Stomach smooth muscle (tissue), 2 donors: ENCODE measurements at regions not wholly inside any gene's neighbourhood (a gene's known extent, or its start where the extent isn't known, plus 50 kb on each side); places are given as distances from the start of the nearest gene placed in this dataset.
"Not testable (repeated sequence)": the region's sequence is repeated elsewhere in the genome, so short reads cannot be mapped to it uniquely, and the experiment has no call there.

ENCODE experiments used
- H3K27ac ChIP-seq: one replicate; pipeline ENCODE4 v1.7.0; 2013; ENCODE audit warnings: mild to moderate bottlenecking, low read length, inconsistent platforms
- H3K27me3 ChIP-seq, 2 donors: one replicate each; pipeline ENCODE4 v1.7.0; 2013; ENCODE audit warnings: low read length in 2 of 2; ENCODE audit not compliant: insufficient read depth in 2 of 2, control insufficient read depth in 1 of 2
- H3K36me3 ChIP-seq, 2 donors: one replicate each; pipeline ENCODE4 v1.7.0; 2013; ENCODE audit warnings: low read length in 2 of 2; ENCODE audit not compliant: control insufficient read depth in 2 of 2, insufficient read depth in 2 of 2
- H3K4me1 ChIP-seq: one replicate; pipeline ENCODE4 v1.7.0; 2013; ENCODE audit warnings: low read length; ENCODE audit not compliant: control insufficient read depth, insufficient read depth
- H3K4me3 ChIP-seq, 2 donors: one replicate each; pipeline ENCODE4 v1.7.0; 2013; ENCODE audit warnings: low read length in 2 of 2
- H3K9ac ChIP-seq, 2 donors: one replicate each; pipeline ENCODE4 v1.7.0; 2013; ENCODE audit warnings: low read length in 2 of 2, mild to moderate bottlenecking in 1 of 2
- H3K9me3 ChIP-seq, 2 donors: one replicate each; pipeline ENCODE4 v1.7.0; 2013; ENCODE audit warnings: low read length in 2 of 2; ENCODE audit not compliant: control insufficient read depth in 2 of 2
- donor health status: healthy.
- donor health status: Pancreatic carcinoma.

- Histone ChIP-seq H3K9ac (no peak overlapping the region), H3K27me3 (peaks cover 0 to 4% of the 10 kb centered on the region in 2 donors), H3K36me3 (no peaks in the 10 kb centered on the region), H3K4me1 (no peaks in the 10 kb centered on the region), H3K27ac (no peak overlapping the region), H3K9me3 (no peaks in the 10 kb centered on the region), H3K4me3 (no peak overlapping the region)
These were observed 183.8 kb downstream of the OR2B2 start for GRCh38 chr6:27728442-27728841.

GRCh38 chr6:27726619-27727023, 185.6 kb downstream of the OR2B2 start:
- no peaks in the 10 kb centered on the region for H3K4me1 ChIP-seq
- H3K27ac ChIP-seq: no peak overlapping the region
- no peak overlapping the region for H3K4me3 ChIP-seq
- H3K9ac ChIP-seq: no peak overlapping the region
- H3K27me3 ChIP-seq: peaks cover 0 to 4% of the 10 kb centered on the region in 2 donors
- H3K36me3 ChIP-seq: no peaks in the 10 kb centered on the region
- H3K9me3 ChIP-seq: peaks cover 0 to 3% of the 10 kb centered on the region in 2 donors

GRCh38 chr6:27720607-27721580, 191.3 kb downstream of the OR2B2 start:
- H3K27ac ChIP-seq: no peak overlapping the region
- H3K4me3 ChIP-seq: no peak overlapping the region
- H3K9ac ChIP-seq: no peak overlapping the region
- H3K27me3 ChIP-seq: peaks cover 3 to 11% of the 10 kb centered on the region in 2 donors
- H3K36me3 ChIP-seq: no peaks in the 10 kb centered on the region
- H3K4me1 ChIP-seq: no peaks in the 10 kb centered on the region
- peaks cover 0 to 3% of the 10 kb centered on the region in 2 donors for H3K9me3 ChIP-seq

- H3K27me3 ChIP-seq: peaks cover 3 to 11% of the 10 kb centered on the region in 2 donors
- H3K4me3 ChIP-seq, H3K4me1 ChIP-seq, H3K36me3 ChIP-seq, H3K27ac ChIP-seq, H3K9me3 ChIP-seq, H3K9ac ChIP-seq: not testable (repeated sequence)
These were observed 193.2 kb downstream of the OR2B2 start for GRCh38 chr6:27719039-27719438.

- H3K4me1 ChIP-seq: no peaks in the 10 kb centered on the region
- no peak overlapping the region for H3K4me3 ChIP-seq
- peaks cover 0 to 4% of the 10 kb centered on the region in 2 donors for H3K27me3 ChIP-seq
- H3K9me3 ChIP-seq: no peaks in the 10 kb centered on the region
- H3K36me3 ChIP-seq: no peaks in the 10 kb centered on the region
- H3K9ac ChIP-seq: no peak overlapping the region
- no peak overlapping the region for H3K27ac ChIP-seq
These were observed 205.8 kb downstream of the OR2B2 start for GRCh38 chr6:27706431-27706830.

- no peaks in the 10 kb centered on the region for H3K4me1 ChIP-seq
- H3K36me3 ChIP-seq: no peaks in the 10 kb centered on the region
- no peak overlapping the region for H3K9ac ChIP-seq
- H3K4me3 ChIP-seq: no peak overlapping the region
- H3K27ac ChIP-seq: no peak overlapping the region
- no peaks in the 10 kb centered on the region for H3K27me3 ChIP-seq
- no peaks in the 10 kb centered on the region for H3K9me3 ChIP-seq
These were observed 211.9 kb downstream of the OR2B2 start for GRCh38 chr6:27700337-27700736.

GRCh38 chr6:27694547-27694874, 217.7 kb downstream of the OR2B2 start:
- Histone ChIP-seq H3K4me3 (peak overlapping the region in 1 of 2 donors; percentile 65), H3K9ac (no peak overlapping the region), H3K36me3 (no peaks in the 10 kb centered on the region)

GRCh38 chr6:27693766-27694546, 218.2 kb downstream of the OR2B2 start:
- Histone ChIP-seq H3K27me3 (peaks cover 9 to 12% of the 10 kb centered on the region in 2 donors), H3K4me3 (peak overlapping the region; percentile 51 to 65), H3K27ac (no peak overlapping the region), H3K36me3 (no peaks in the 10 kb centered on the region), H3K9ac (no peak overlapping the region), H3K9me3 (no peaks in the 10 kb centered on the region), H3K4me1 (no peaks in the 10 kb centered on the region)

More at GRCh38 chr6:27694547-27694874, 217.7 kb downstream of the OR2B2 start:
- Histone ChIP-seq H3K9me3 (no peaks in the 10 kb centered on the region), H3K27ac (no peak overlapping the region), H3K27me3 (peaks cover 9 to 12% of the 10 kb centered on the region in 2 donors), H3K4me1 (no peaks in the 10 kb centered on the region)

GRCh38 chr6:27692133-27692532, 219.2 kb upstream of the ZNF184 start:
- not testable (repeated sequence) for H3K36me3 ChIP-seq, H3K9ac ChIP-seq, H3K27ac ChIP-seq, H3K4me1 ChIP-seq, H3K4me3 ChIP-seq, H3K9me3 ChIP-seq
- H3K27me3 ChIP-seq: peaks cover 9 to 12% of the 10 kb centered on the region in 2 donors

GRCh38 chr6:27688014-27688586, 215.2 kb upstream of the ZNF184 start:
- Histone ChIP-seq H3K9ac (peak overlapping the region; percentile 41 to 42), H3K9me3 (no peaks in the 10 kb centered on the region)

More at GRCh38 chr6:27688014-27688586, 215.2 kb upstream of the ZNF184 start:
- Histone ChIP-seq H3K4me1 (peaks cover 6% of the 10 kb centered on the region), H3K27me3 (no peaks in the 10 kb centered on the region), H3K36me3 (no peaks in the 10 kb centered on the region), H3K27ac (no peak overlapping the region), H3K4me3 (peak overlapping the region; percentile 75 to 80)
